ENCODE measurements at regions not wholly inside any gene's neighbourhood (a gene's known extent, or its start where the extent isn't known, plus 50 kb on each side); places are given as distances from the start of the nearest gene placed in this dataset.
"Not testable (repeated sequence)": the region's sequence is repeated elsewhere in the genome, so short reads cannot be mapped to it uniquely, and the experiment has no call there.

GRCh38 chrX:125202591-125203248, 117.0 kb upstream of the TEX13C start:
- DNase-seq: peak; percentile 31

- DNase-seq: no peak
Measured at GRCh38 chrX:125203365-125203736, 116.3 kb upstream of the TEX13C start.

GRCh38 chrX:125203737-125204578, 115.7 kb upstream of the TEX13C start:
- peak; percentile 35 for DNase-seq

- no peak for DNase-seq
Measured at GRCh38 chrX:125204681-125205132, 115.0 kb upstream of the TEX13C start.

- DNase-seq: peak; percentile 31
Measured at GRCh38 chrX:125205133-125205917, 114.3 kb upstream of the TEX13C start.

GRCh38 chrX:125205918-125206665, 113.6 kb upstream of the TEX13C start:
- no peak for DNase-seq

GRCh38 chrX:125210146-125210545, 109.5 kb upstream of the TEX13C start:
- no peak for DNase-seq

- no peak for DNase-seq
Measured at GRCh38 chrX:125219852-125220251, 99.8 kb upstream of the TEX13C start.

- DNase-seq: no peak
Measured at GRCh38 chrX:125236955-125237354, 82.7 kb upstream of the TEX13C start.

GRCh38 chrX:125248931-125249330, 70.7 kb upstream of the TEX13C start:
- DNase-seq: no peak

- not testable (repeated sequence) for DNase-seq
Measured at GRCh38 chrX:125255759-125256158, 63.9 kb upstream of the TEX13C start.

- DNase-seq: no peak
Measured at GRCh38 chrX:125262836-125263235, 56.8 kb upstream of the TEX13C start.

- DNase-seq: no peak
Measured at GRCh38 chrX:125266153-125266660, 53.5 kb upstream of the TEX13C start.
